D341Med (cell line): ENCODE measurements at regions not wholly inside any gene's neighbourhood (a gene's known extent, or its start where the extent isn't known, plus 50 kb on each side); places are given as distances from the start of the nearest gene placed in this dataset.

Experiments used
- DNase-seq: peaks from one replicate; pipeline ENCODE4 v3.0.0; 2012; ENCODE audit warnings: low spot score

- no peak for DNase-seq
These were observed 202.4 kb upstream of the SIX2 start for GRCh38 chr2:45211636-45212035.

GRCh38 chr2:45210462-45211195, 201.4 kb upstream of the SIX2 start:
- DNase-seq = no peak

- no peak for DNase-seq
These were observed 200.6 kb upstream of the SIX2 start for GRCh38 chr2:45209875-45210274.

GRCh38 chr2:45209302-45209701, 200.1 kb upstream of the SIX2 start:
- DNase-seq = no peak

- DNase-seq = no peak
These were observed 197.8 kb upstream of the SIX2 start for GRCh38 chr2:45207101-45207500.

GRCh38 chr2:45205985-45206384, 196.7 kb upstream of the SIX2 start:
- no peak for DNase-seq

- no peak for DNase-seq
These were observed 196.2 kb upstream of the SIX2 start for GRCh38 chr2:45205480-45205879.

GRCh38 chr2:45203400-45203799, 194.1 kb upstream of the SIX2 start:
- no peak for DNase-seq

GRCh38 chr2:45199973-45200372, 190.7 kb upstream of the SIX2 start:
- DNase-seq = no peak

- no peak for DNase-seq
These were observed 186.7 kb upstream of the SIX2 start for GRCh38 chr2:45195916-45196315.

GRCh38 chr2:45194596-45194995, 185.3 kb upstream of the SIX2 start:
- no peak for DNase-seq

GRCh38 chr2:45193581-45193980, 184.3 kb upstream of the SIX2 start:
- no peak for DNase-seq

- no peak for DNase-seq
These were observed 183.7 kb upstream of the SIX2 start for GRCh38 chr2:45192991-45193390.

- DNase-seq = no peak
These were observed 183.2 kb upstream of the SIX2 start for GRCh38 chr2:45192481-45192880.

- DNase-seq = no peak
These were observed 182.7 kb upstream of the SIX2 start for GRCh38 chr2:45191976-45192375.

- no peak for DNase-seq
These were observed 182.1 kb upstream of the SIX2 start for GRCh38 chr2:45191146-45191863.

- DNase-seq = no peak
These were observed 181.3 kb upstream of the SIX2 start for GRCh38 chr2:45190481-45190942.

- DNase-seq = no peak
These were observed 175.4 kb upstream of the SIX2 start for GRCh38 chr2:45184606-45185005.

- no peak for DNase-seq
These were observed 173.5 kb upstream of the SIX2 start for GRCh38 chr2:45182667-45183295.

GRCh38 chr2:45180779-45181178, 171.5 kb upstream of the SIX2 start:
- no peak for DNase-seq

- no peak for DNase-seq
These were observed 170.9 kb upstream of the SIX2 start for GRCh38 chr2:45180033-45180746.

GRCh38 chr2:45178854-45179253, 169.6 kb upstream of the SIX2 start:
- no peak for DNase-seq

GRCh38 chr2:45178359-45178758, 169.1 kb upstream of the SIX2 start:
- no peak for DNase-seq
